ENCODE measurements at regions not wholly inside any gene's neighbourhood (a gene's known extent, or its start where the extent isn't known, plus 50 kb on each side); places are given as distances from the start of the nearest gene placed in this dataset.
"Not testable (repeated sequence)": the region's sequence is repeated elsewhere in the genome, so short reads cannot be mapped to it uniquely, and the experiment has no call there.

GRCh38 chr1:67597336-67597735 is 87.7 kb upstream of the GADD45A start:
- no peak for DNase-seq (ENCODE audit: low spot score)
- H3K4me3 Mint-ChIP-seq, result no peak overlapping the region
- peaks cover 7% of the 10 kb centered on the region for H3K27me3 Mint-ChIP-seq (ENCODE audit: low read depth)
- H3K4me1 Mint-ChIP-seq (ENCODE audit: low read depth), result no peaks in the 10 kb centered on the region
- no peak overlapping the region for H3K27ac Mint-ChIP-seq
- no peaks in the 10 kb centered on the region for H3K9me3 Mint-ChIP-seq
- no peaks in the 10 kb centered on the region for H3K36me3 Mint-ChIP-seq (ENCODE audit: low read depth)

- H3K36me3 Mint-ChIP-seq (ENCODE audit: low read depth), result no peaks in the 10 kb centered on the region
- no peak for DNase-seq (ENCODE audit: low spot score)
- H3K9me3 Mint-ChIP-seq, result no peaks in the 10 kb centered on the region
- no peak overlapping the region for H3K27ac Mint-ChIP-seq
- no peaks in the 10 kb centered on the region for H3K4me1 Mint-ChIP-seq (ENCODE audit: low read depth)
- peaks cover 19% of the 10 kb centered on the region for H3K27me3 Mint-ChIP-seq (ENCODE audit: low read depth)
- H3K4me3 Mint-ChIP-seq, result no peak overlapping the region
These were observed 85.9 kb upstream of the GADD45A start for GRCh38 chr1:67599085-67599484.

GRCh38 chr1:67601539-67601938 is 83.5 kb upstream of the GADD45A start:
- H3K27ac Mint-ChIP-seq, result no peak overlapping the region
- H3K9me3 Mint-ChIP-seq, result no peaks in the 10 kb centered on the region
- no peaks in the 10 kb centered on the region for H3K36me3 Mint-ChIP-seq (ENCODE audit: low read depth)
- no peak for DNase-seq (ENCODE audit: low spot score)
- H3K27me3 Mint-ChIP-seq (ENCODE audit: low read depth), result peaks cover 19% of the 10 kb centered on the region
- no peak overlapping the region for H3K4me3 Mint-ChIP-seq
- no peaks in the 10 kb centered on the region for H3K4me1 Mint-ChIP-seq (ENCODE audit: low read depth)

- no peak overlapping the region for H3K4me3 Mint-ChIP-seq
- no peaks in the 10 kb centered on the region for H3K36me3 Mint-ChIP-seq (ENCODE audit: low read depth)
- no peaks in the 10 kb centered on the region for H3K4me1 Mint-ChIP-seq (ENCODE audit: low read depth)
- H3K27me3 Mint-ChIP-seq (ENCODE audit: low read depth), result peaks cover 19% of the 10 kb centered on the region
- no peak overlapping the region for H3K27ac Mint-ChIP-seq
- DNase-seq (ENCODE audit: low spot score), result no peak
- no peaks in the 10 kb centered on the region for H3K9me3 Mint-ChIP-seq
These were observed 83.0 kb upstream of the GADD45A start for GRCh38 chr1:67601955-67602354.

GRCh38 chr1:67604778-67605177 is 80.2 kb upstream of the GADD45A start:
- Mint-ChIP-seq H3K36me3 (ENCODE audit: low read depth) (no peaks in the 10 kb centered on the region), H3K27ac (no peak overlapping the region), H3K27me3 (ENCODE audit: low read depth) (peaks cover 19% of the 10 kb centered on the region), H3K4me1 (ENCODE audit: low read depth) (peaks cover 3% of the 10 kb centered on the region), H3K9me3 (no peaks in the 10 kb centered on the region), H3K4me3 (no peak overlapping the region)
- DNase-seq (ENCODE audit: low spot score), result no peak

DNA sequence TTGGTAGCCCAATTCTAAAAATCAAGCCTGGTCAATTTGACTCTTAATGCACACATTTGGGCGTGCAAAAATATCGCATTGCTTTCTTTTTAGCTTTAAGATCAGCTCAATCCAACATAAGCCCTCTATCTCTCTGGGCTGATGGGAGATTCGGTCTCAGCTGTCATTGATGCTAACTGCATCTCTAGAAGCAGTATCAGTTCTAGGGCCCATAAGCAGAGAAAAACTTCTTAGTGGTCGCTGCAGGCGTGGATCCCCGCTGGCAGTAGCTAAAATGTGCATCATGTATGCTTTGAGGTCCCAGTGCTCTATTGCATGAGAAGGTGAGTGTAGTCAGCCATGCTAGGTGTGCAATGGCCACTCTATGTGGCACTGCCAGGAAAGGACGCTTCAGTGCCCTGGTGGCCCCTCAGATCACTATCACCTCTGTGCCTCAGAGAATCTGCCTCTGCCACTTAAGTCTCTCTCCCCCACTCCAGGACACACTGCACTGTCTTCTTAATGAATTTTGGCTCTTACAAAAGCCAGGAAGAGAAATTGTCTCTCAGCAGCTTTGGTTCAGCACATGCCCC is 79.7 kb upstream of the GADD45A start:
- Mint-ChIP-seq H3K36me3 (ENCODE audit: low read depth) (no peaks in the 10 kb centered on the region), H3K4me3 (no peak overlapping the region), H3K4me1 (ENCODE audit: low read depth) (peaks cover 3% of the 10 kb centered on the region), H3K27ac (no peak overlapping the region), H3K27me3 (ENCODE audit: low read depth) (peaks cover 19% of the 10 kb centered on the region), H3K9me3 (no peaks in the 10 kb centered on the region)
- DNase-seq (ENCODE audit: low spot score), result no peak

- H3K27ac Mint-ChIP-seq, result no peak overlapping the region
- peaks cover 13% of the 10 kb centered on the region for H3K27me3 Mint-ChIP-seq (ENCODE audit: low read depth)
- DNase-seq (ENCODE audit: low spot score), result no peak
- peaks cover 3% of the 10 kb centered on the region for H3K4me1 Mint-ChIP-seq (ENCODE audit: low read depth)
- no peaks in the 10 kb centered on the region for H3K9me3 Mint-ChIP-seq
- H3K36me3 Mint-ChIP-seq (ENCODE audit: low read depth), result no peaks in the 10 kb centered on the region
- H3K4me3 Mint-ChIP-seq, result no peak overlapping the region
These were observed 77.7 kb upstream of the GADD45A start for GRCh38 chr1:67607286-67607685.

DNA sequence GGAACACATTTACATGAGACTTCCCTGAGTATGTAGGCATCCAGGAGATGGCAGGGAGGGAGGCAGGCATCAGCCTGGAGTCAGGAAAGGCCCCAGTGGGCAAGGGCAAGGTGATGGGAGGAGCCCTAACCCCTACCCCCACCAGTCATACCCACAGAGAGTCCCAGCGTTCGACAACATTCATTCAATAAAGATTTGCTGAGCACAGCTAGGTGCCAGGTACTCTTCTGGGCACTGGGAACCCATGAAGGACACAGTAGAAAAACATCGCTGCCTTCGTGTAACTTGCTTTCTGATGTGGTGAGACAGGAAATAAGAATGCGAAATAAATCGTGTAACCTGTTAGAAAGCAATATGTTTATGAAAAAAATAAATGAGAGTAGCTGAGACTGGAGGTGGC is 77.3 kb upstream of the GADD45A start:
- Mint-ChIP-seq H3K36me3 (ENCODE audit: low read depth) (no peaks in the 10 kb centered on the region), H3K27me3 (ENCODE audit: low read depth) (peaks cover 8% of the 10 kb centered on the region), H3K4me1 (ENCODE audit: low read depth) (peaks cover 3% of the 10 kb centered on the region), H3K9me3 (no peaks in the 10 kb centered on the region), H3K27ac (no peak overlapping the region), H3K4me3 (no peak overlapping the region)
- DNase-seq (ENCODE audit: low spot score), result no peak

DNA sequence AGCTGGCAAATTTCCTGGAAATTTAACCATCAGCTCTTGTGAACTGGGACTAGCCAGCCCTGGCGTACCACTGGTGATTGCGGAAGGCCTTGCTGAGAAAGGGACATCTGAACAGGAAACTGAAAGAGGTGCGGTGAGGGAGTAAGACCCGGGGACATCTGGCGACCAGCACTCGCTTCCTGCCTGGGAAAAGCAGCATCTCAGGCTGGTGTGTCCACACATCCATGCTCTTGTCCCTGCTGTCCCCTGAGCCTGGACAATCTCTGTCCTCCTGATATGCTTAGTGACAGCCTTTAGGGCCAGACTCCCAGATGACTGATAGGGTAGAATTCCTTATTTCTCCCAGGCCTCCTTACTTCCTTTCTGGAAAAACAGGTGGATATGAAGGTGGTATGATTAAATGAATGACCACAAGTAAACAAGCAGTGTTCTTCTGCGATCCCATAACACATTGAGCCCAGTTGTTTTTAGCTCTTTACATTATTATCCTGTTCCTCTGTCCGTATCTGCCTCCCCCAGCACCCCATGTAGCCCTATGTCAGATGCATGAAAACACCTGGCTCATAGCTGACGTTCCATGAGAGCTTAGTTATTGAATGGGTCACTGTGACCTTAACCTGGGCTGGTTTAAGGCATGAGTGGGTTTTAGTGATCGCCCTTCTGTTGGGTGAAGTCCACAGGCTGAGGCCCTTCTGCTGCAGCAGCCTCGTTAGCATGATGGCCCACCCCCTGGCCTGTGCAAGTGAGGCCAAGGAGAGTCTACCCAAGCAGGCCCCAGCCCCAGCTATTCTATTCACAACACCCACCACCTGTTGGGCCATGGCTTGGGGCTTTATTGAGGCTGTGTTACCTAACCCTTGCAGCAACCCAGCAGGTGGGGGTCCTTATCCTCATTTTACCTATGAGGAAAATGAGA is 76.1 kb upstream of the GADD45A start:
- no peak overlapping the region for H3K4me3 Mint-ChIP-seq
- no peaks in the 10 kb centered on the region for H3K36me3 Mint-ChIP-seq (ENCODE audit: low read depth)

DNA sequence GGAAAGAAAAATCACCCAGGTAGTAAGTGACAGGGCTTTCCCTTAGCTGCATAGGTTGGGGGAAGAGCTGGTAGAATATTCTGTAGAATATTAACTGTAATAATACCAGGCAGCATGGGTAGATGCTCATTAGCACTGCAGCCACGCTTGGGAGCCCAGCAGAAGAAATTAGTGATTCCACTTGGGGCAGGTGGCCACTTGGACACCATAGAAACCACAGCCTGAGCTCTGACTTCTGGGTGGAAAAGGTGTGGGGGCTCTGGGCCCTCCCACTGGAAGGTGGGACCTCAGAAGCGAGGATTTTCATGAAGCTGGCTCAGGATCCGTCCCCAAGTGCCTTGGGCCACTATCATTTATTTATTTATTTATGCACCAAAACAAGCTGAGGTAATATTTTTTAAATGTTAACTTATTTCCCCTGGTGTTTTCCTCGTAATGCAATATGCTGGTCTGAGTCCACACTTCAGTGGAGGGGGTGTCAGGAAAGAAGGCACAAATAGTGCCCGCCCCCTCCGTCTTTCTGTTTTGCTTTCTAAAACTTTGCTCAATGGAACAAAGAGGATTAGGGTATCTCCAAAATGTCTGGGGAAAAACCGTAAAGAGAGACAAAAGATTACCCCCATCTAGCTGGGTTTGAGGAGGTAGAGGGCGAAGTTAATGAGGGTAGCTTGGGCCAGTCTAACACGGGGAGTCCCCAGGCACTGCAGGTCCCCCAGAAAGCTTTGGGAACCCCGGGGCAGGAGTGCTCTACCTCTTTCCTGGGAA is 75.2 kb upstream of the GADD45A start:
- DNase-seq (ENCODE audit: low spot score), result no peak
- Mint-ChIP-seq H3K4me3 (no peak overlapping the region), H3K9me3 (no peaks in the 10 kb centered on the region), H3K4me1 (ENCODE audit: low read depth) (peaks cover 3% of the 10 kb centered on the region), H3K27ac (no peak overlapping the region), H3K27me3 (ENCODE audit: low read depth) (no peaks in the 10 kb centered on the region), H3K36me3 (ENCODE audit: low read depth) (no peaks in the 10 kb centered on the region)

More for the DNA sequence above, 76.1 kb upstream of the GADD45A start:
- Mint-ChIP-seq H3K4me1 (ENCODE audit: low read depth) (peaks cover 3% of the 10 kb centered on the region), H3K9me3 (no peaks in the 10 kb centered on the region), H3K27me3 (ENCODE audit: low read depth) (no peaks in the 10 kb centered on the region), H3K27ac (no peak overlapping the region)
- no peak for DNase-seq (ENCODE audit: low spot score)

- Mint-ChIP-seq H3K36me3 (ENCODE audit: low read depth) (no peaks in the 10 kb centered on the region), H3K27ac (no peak overlapping the region), H3K27me3 (ENCODE audit: low read depth) (no peaks in the 10 kb centered on the region), H3K4me1 (ENCODE audit: low read depth) (peaks cover 3% of the 10 kb centered on the region), H3K4me3 (no peak overlapping the region), H3K9me3 (no peaks in the 10 kb centered on the region)
- no peak for DNase-seq (ENCODE audit: low spot score)
These were observed 74.6 kb upstream of the GADD45A start for GRCh38 chr1:67610450-67610849.

- Mint-ChIP-seq H3K9me3 (no peaks in the 10 kb centered on the region), H3K4me1 (ENCODE audit: low read depth) (peaks cover 3% of the 10 kb centered on the region), H3K36me3 (ENCODE audit: low read depth) (no peaks in the 10 kb centered on the region), H3K4me3 (no peak overlapping the region), H3K27ac (no peak overlapping the region), H3K27me3 (ENCODE audit: low read depth) (no peaks in the 10 kb centered on the region)
- DNase-seq (ENCODE audit: low spot score), result no peak
These were observed 73.2 kb upstream of the GADD45A start for GRCh38 chr1:67611846-67612245.

DNA sequence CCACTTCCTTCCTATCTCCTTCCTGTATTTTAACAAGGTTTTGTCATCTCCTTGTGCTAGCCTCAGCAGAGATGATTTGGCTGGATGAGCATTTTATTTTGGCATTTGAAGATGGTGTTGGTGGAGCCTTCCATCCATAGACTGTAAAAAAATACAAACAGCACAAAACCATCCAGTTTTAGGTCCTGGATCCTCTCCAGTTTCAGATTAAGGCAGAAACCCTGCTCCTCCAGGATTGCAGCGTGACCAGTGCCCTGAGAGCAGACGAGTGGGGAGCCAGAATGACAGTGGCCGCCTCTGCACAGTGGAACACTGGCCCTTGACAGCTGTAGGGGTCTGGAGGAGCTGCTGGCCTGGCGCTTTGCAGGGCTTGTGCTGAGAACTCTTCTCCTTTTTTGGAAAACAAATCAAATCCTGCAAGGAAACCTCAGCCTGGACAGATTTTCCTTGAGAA is 72.2 kb upstream of the GADD45A start:
- peaks cover 1% of the 10 kb centered on the region for H3K4me1 Mint-ChIP-seq (ENCODE audit: low read depth)
- no peak overlapping the region for H3K4me3 Mint-ChIP-seq
- no peak for DNase-seq (ENCODE audit: low spot score)
- no peaks in the 10 kb centered on the region for H3K27me3 Mint-ChIP-seq (ENCODE audit: low read depth)
- H3K27ac Mint-ChIP-seq, result no peak overlapping the region
- H3K9me3 Mint-ChIP-seq, result no peaks in the 10 kb centered on the region
- H3K36me3 Mint-ChIP-seq (ENCODE audit: low read depth), result no peaks in the 10 kb centered on the region

- DNase-seq (ENCODE audit: low spot score); H3K4me1 Mint-ChIP-seq (ENCODE audit: low read depth); H3K9me3 Mint-ChIP-seq; H3K27me3 Mint-ChIP-seq (ENCODE audit: low read depth); H3K4me3 Mint-ChIP-seq; H3K36me3 Mint-ChIP-seq (ENCODE audit: low read depth); H3K27ac Mint-ChIP-seq: not testable (repeated sequence)
These were observed 71.5 kb upstream of the GADD45A start for GRCh38 chr1:67613479-67613878.

All from T-helper 2 cell treated with Interferon-gamma antibody and Interleukin-4, amounts not matched to agents 5 μg/mL and 100 μg/mL, for 36 hours (primary cell).